ENCODE measurements at regions not wholly inside any gene's neighbourhood (a gene's known extent, or its start where the extent isn't known, plus 50 kb on each side); places are given as distances from the start of the nearest gene placed in this dataset.

- POLR2A ChIA-PET = no interaction called here
Observed at GRCh38 chr9:26723486-26723885, 169.1 kb downstream of the CAAP1 start.

GRCh38 chr9:26722755-26723154 is 169.8 kb downstream of the CAAP1 start:
- no peaks in the 10 kb centered on the region for H3K79me2 ChIP-seq (ENCODE audit: insufficient read depth, low read depth, low read length)
- no peaks in the 10 kb centered on the region for H3K9me3 ChIP-seq (ENCODE audit: low read length)
- H3K4me3 ChIP-seq (ENCODE audit: low read depth, low read length, poor library complexity, severe bottlenecking) = no peak overlapping the region
- H3K4me1 ChIP-seq (ENCODE audit: insufficient read depth, low read length, poor library complexity, severe bottlenecking) = no peaks in the 10 kb centered on the region
- POLR2A ChIA-PET = no interaction called here
- no peak overlapping the region for H2AFZ ChIP-seq (ENCODE audit: low read length)
- no peaks in the 10 kb centered on the region for H3K36me3 ChIP-seq (ENCODE audit: insufficient read depth, low read length)
- H3K9me2 ChIP-seq (ENCODE audit: insufficient read depth, low read length) = no peaks in the 10 kb centered on the region
- BruUV-seq (replicated peaks) = no TSS peak
- no peak overlapping the region for H3K4me2 ChIP-seq (ENCODE audit: low read length)
- no peaks in the 10 kb centered on the region for H4K20me1 ChIP-seq (ENCODE audit: insufficient read depth, low read length)
- intact Hi-C loops (cut with micrococcal nuclease; ENCODE audit: unreplicated experiment) = loop anchor here (10.0 kb wide), 1 partner anchor 58 kb away; no protein-coding TSS in a partner anchor
- H3K27ac ChIP-seq (ENCODE audit: low read depth, low read length, poor library complexity, severe bottlenecking) = no peak overlapping the region
- TF ChIP-seq EZH2phosphoT487 (IDR thresholded peaks at IDR 0.05; ENCODE audit: borderline replicate concordance, low read depth, low read length) (no peak), CTCF (conservative IDR thresholded peaks at IDR 0.05; ENCODE audit: low read length) (no peak)
- CTCF ChIA-PET (ENCODE audit: unreplicated experiment) = interaction anchor here (0.6 kb wide), 1 partner anchor 351 kb away, joined by 3 read pairs; no protein-coding TSS in a partner anchor
- no peak for DNase-seq (ENCODE audit: low spot score)

More at GRCh38 chr9:26723486-26723885, 169.1 kb downstream of the CAAP1 start:
- intact Hi-C loops (cut with micrococcal nuclease; ENCODE audit: unreplicated experiment) = loop anchor here (10.0 kb wide), 1 partner anchor 59 kb away; no protein-coding TSS in a partner anchor
- Histone ChIP-seq H2AFZ (ENCODE audit: low read length) (no peak overlapping the region), H3K4me3 (ENCODE audit: low read depth, low read length, poor library complexity, severe bottlenecking) (no peak overlapping the region), H4K20me1 (ENCODE audit: insufficient read depth, low read length) (no peaks in the 10 kb centered on the region), H3K79me2 (ENCODE audit: insufficient read depth, low read depth, low read length) (no peaks in the 10 kb centered on the region), H3K4me2 (ENCODE audit: low read length) (no peak overlapping the region), H3K9me2 (ENCODE audit: insufficient read depth, low read length) (no peaks in the 10 kb centered on the region), H3K27ac (ENCODE audit: low read depth, low read length, poor library complexity, severe bottlenecking) (no peak overlapping the region), H3K9me3 (ENCODE audit: low read length) (no peaks in the 10 kb centered on the region), H3K4me1 (ENCODE audit: insufficient read depth, low read length, poor library complexity, severe bottlenecking) (no peaks in the 10 kb centered on the region), H3K36me3 (ENCODE audit: insufficient read depth, low read length) (no peaks in the 10 kb centered on the region)
- CTCF ChIA-PET (ENCODE audit: unreplicated experiment) = interaction anchor here (0.6 kb wide), 1 partner anchor 351 kb away, joined by 3 read pairs; no protein-coding TSS in a partner anchor
- DNase-seq (ENCODE audit: low spot score) = no peak
- TF ChIP-seq CTCF (conservative IDR thresholded peaks at IDR 0.05; ENCODE audit: low read length) (peak; percentile 61), EZH2phosphoT487 (IDR thresholded peaks at IDR 0.05; ENCODE audit: borderline replicate concordance, low read depth, low read length) (no peak)
- no TSS peak for BruUV-seq (replicated peaks)

GRCh38 chr9:26710008-26710407 is 182.6 kb downstream of the CAAP1 start:
- no TSS peak for BruUV-seq (replicated peaks)
- no peak for DNase-seq (ENCODE audit: low spot score)
- H4K20me1 ChIP-seq (ENCODE audit: insufficient read depth, low read length) = no peaks in the 10 kb centered on the region
- no peak overlapping the region for H3K4me2 ChIP-seq (ENCODE audit: low read length)
- TF ChIP-seq EZH2phosphoT487 (IDR thresholded peaks at IDR 0.05; ENCODE audit: borderline replicate concordance, low read depth, low read length) = no peak
- TF ChIP-seq CTCF (conservative IDR thresholded peaks at IDR 0.05; ENCODE audit: low read length) = no peak
- POLR2A ChIA-PET = interaction anchor here (1.0 to 1.3 kb wide), 2 partner anchors 9 to 14 kb away, joined by 3 to 4 read pairs; no protein-coding TSS in a partner anchor
- CTCF ChIA-PET (ENCODE audit: unreplicated experiment) = no interaction called here
- no peaks in the 10 kb centered on the region for H3K9me2 ChIP-seq (ENCODE audit: insufficient read depth, low read length)
- H3K36me3 ChIP-seq (ENCODE audit: insufficient read depth, low read length) = no peaks in the 10 kb centered on the region
- no peaks in the 10 kb centered on the region for H3K79me2 ChIP-seq (ENCODE audit: insufficient read depth, low read depth, low read length)
- H3K9me3 ChIP-seq (ENCODE audit: low read length) = no peaks in the 10 kb centered on the region
- no peak overlapping the region for H2AFZ ChIP-seq (ENCODE audit: low read length)
- intact Hi-C loops (cut with micrococcal nuclease; ENCODE audit: unreplicated experiment) = no loop called here
- H3K27ac ChIP-seq (ENCODE audit: low read depth, low read length, poor library complexity, severe bottlenecking) = no peak overlapping the region
- H3K4me1 ChIP-seq (ENCODE audit: insufficient read depth, low read length, poor library complexity, severe bottlenecking) = no peaks in the 10 kb centered on the region
- no peak overlapping the region for H3K4me3 ChIP-seq (ENCODE audit: low read depth, low read length, poor library complexity, severe bottlenecking)

Measured in OCI-LY7 (cell line).